MM.1S (cell line): ENCODE measurements at regions not wholly inside any gene's neighbourhood (a gene's known extent, or its start where the extent isn't known, plus 50 kb on each side); places are given as distances from the start of the nearest gene placed in this dataset.

Source experiments
- DNase-seq: peaks from one replicate; pipeline ENCODE4 v3.0.0-alpha.2; 2015
- H2AFZ ChIP-seq: fragments of 300-600 bp; sonication (generic); 2 replicates; pipeline ENCODE4 v1.6.0; 2016; ENCODE audit warnings: antibody characterized with exemption, low read length
- H3F3A ChIP-seq: fragments of 300-600 bp; sonication (generic); 2 replicates; pipeline ENCODE4 v1.6.1; 2016; ENCODE audit warnings: mild to moderate bottlenecking, antibody characterized with exemption, low read length, moderate library complexity, mixed read lengths; ENCODE audit not compliant: insufficient read depth
- H3K27ac ChIP-seq: fragments of 300-600 bp; sonication (generic); 2 replicates; pipeline ENCODE4 v1.5.1; 2016; ENCODE audit warnings: mild to moderate bottlenecking, low read length
- H3K27me3 ChIP-seq: fragments of 300-600 bp; sonication (generic); replicated peaks from 2 replicates; pipeline ENCODE4 v1.6.0; 2016; ENCODE audit warnings: low read length; ENCODE audit not compliant: insufficient read depth
- H3K36me3 ChIP-seq: fragments of 300-600 bp; sonication (generic); replicated peaks from 2 replicates; pipeline ENCODE4 v1.6.1; 2016; ENCODE audit warnings: mild to moderate bottlenecking, low read length, mixed read lengths; ENCODE audit not compliant: insufficient read depth
- H3K4me1 ChIP-seq: fragments of 300-600 bp; sonication (generic); 2 replicates; pipeline ENCODE4 v1.6.1; 2016; ENCODE audit warnings: low read length, mixed read lengths
- H3K4me2 ChIP-seq: fragments of 300-600 bp; sonication (generic); 2 replicates; pipeline ENCODE4 v1.6.0; 2016; ENCODE audit warnings: low read depth, low read length
- H3K4me3 ChIP-seq: fragments of 300-600 bp; sonication (generic); 2 replicates; pipeline ENCODE4 v1.5.1; 2016; ENCODE audit warnings: low read length, mixed read lengths
- H3K79me2 ChIP-seq: fragments of 300-600 bp; sonication (generic); 2 replicates; pipeline ENCODE4 v1.6.1; 2016; ENCODE audit warnings: mixed run types, low read length, mixed read lengths
- H3K9ac ChIP-seq: fragments of 300-600 bp; sonication (generic); 2 replicates; pipeline ENCODE4 v1.6.1; 2016; ENCODE audit warnings: low read length, mixed read lengths
- H3K9me2 ChIP-seq: fragments of 300-600 bp; sonication (generic); replicated peaks from 2 replicates; pipeline ENCODE4 v1.6.1; 2016; ENCODE audit warnings: mild to moderate bottlenecking, low read length, mixed read lengths; ENCODE audit not compliant: insufficient read depth
- H3K9me3 ChIP-seq: fragments of 300-600 bp; sonication (generic); replicated peaks from 2 replicates; pipeline ENCODE4 v1.6.1; 2016; ENCODE audit warnings: mild to moderate bottlenecking, low read length, mixed read lengths; ENCODE audit not compliant: insufficient read depth
- H4K20me1 ChIP-seq: fragments of 300-600 bp; sonication (generic); 2 replicates; pipeline ENCODE4 v1.6.1; 2016; ENCODE audit warnings: mild to moderate bottlenecking, low read length, moderate library complexity, mixed read lengths; ENCODE audit not compliant: insufficient read depth
- EZH2 ChIP-seq: fragments of 300-600 bp; sonication (generic); optimal IDR thresholded peaks from 2 replicates; pipeline ENCODE3; 2017; ENCODE audit warnings: low read depth, mild to moderate bottlenecking, antibody characterized with exemption, low read length, mixed read lengths
- EZH2phosphoT487 ChIP-seq: fragments of 300-600 bp; sonication (generic); IDR thresholded peaks from 2 replicates; pipeline ENCODE4 v1.6.1; 2018; ENCODE audit warnings: antibody characterized with exemption, low read length
- TF ChIP-seq, protein P1 (sequence below): fragments of 300-600 bp; sonication (generic); IDR thresholded peaks from 2 replicates; pipeline ENCODE4 v1.5.1; 2016; ENCODE audit warnings: antibody characterized with exemption, low read length, mixed read lengths

DNA sequence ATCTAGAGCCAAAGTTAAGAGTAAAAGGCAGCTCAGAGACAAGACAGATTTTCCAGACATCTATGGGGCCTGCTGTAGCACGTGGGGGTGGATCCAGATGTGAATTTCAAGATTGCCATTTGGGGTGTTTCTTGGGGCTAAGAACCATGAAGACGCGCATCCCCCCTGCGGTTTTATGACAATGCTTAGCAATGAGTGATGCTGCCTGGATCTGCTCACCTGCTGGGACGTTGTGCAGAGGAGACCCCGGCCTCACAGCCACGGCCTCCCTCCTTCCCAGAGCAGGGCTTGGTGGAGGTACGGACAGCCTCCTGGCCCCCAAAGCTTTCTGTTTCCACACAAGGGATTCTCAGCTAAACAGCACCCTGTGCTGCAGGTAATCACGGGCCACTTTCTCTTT, 151.5 kb upstream of the DYNLRB2 start:
- no peak overlapping the region for H3K4me2 ChIP-seq
- no peaks in the 10 kb centered on the region for H3K27me3 ChIP-seq
- H3K36me3 ChIP-seq: no peaks in the 10 kb centered on the region
- no peak overlapping the region for H3K9ac ChIP-seq
- no peak overlapping the region for H3K4me3 ChIP-seq
- no peak overlapping the region for H2AFZ ChIP-seq
- H4K20me1 ChIP-seq: no peaks in the 10 kb centered on the region
- no peak for TF ChIP-seq EZH2
- no peak for TF ChIP-seq EZH2phosphoT487
- TF ChIP-seq, protein P1, sequence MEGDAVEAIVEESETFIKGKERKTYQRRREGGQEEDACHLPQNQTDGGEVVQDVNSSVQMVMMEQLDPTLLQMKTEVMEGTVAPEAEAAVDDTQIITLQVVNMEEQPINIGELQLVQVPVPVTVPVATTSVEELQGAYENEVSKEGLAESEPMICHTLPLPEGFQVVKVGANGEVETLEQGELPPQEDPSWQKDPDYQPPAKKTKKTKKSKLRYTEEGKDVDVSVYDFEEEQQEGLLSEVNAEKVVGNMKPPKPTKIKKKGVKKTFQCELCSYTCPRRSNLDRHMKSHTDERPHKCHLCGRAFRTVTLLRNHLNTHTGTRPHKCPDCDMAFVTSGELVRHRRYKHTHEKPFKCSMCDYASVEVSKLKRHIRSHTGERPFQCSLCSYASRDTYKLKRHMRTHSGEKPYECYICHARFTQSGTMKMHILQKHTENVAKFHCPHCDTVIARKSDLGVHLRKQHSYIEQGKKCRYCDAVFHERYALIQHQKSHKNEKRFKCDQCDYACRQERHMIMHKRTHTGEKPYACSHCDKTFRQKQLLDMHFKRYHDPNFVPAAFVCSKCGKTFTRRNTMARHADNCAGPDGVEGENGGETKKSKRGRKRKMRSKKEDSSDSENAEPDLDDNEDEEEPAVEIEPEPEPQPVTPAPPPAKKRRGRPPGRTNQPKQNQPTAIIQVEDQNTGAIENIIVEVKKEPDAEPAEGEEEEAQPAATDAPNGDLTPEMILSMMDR: no peak
- no peaks in the 10 kb centered on the region for H3K4me1 ChIP-seq
- no peaks in the 10 kb centered on the region for H3K9me3 ChIP-seq
- no peak overlapping the region for H3K27ac ChIP-seq
- no peaks in the 10 kb centered on the region for H3F3A ChIP-seq
- no peaks in the 10 kb centered on the region for H3K9me2 ChIP-seq
- DNase-seq: no peak
- H3K79me2 ChIP-seq: no peaks in the 10 kb centered on the region

DNA sequence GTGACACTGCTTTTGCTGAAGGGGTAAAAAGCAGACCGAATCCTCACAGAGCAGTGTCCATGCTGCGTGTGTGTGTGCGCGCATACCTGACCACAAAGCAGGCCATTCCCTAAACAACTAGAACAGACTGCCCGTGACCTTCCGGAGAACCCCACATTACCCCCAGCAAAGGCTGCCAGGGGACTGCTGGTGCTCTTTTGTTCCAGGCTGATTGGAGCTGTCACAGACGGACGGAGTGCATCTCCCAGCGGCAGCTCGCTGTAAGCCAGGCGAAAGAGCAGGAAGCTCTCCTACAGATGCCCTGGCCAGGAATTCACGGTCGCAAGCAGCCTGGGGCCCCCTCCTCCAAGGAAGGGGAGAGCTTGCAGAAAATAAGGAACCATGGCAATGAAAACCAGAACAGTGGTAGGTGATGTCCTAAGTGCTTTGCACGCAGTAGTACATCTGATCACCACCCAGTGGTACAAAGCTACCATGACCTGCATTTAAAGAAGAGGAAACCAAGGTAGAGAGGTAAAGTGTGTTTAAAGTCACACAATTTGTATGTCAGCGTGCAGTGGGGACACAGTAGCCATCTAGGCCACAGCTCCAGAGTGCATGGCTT, 153.4 kb upstream of the DYNLRB2 start:
- H2AFZ ChIP-seq: no peak overlapping the region

DNA sequence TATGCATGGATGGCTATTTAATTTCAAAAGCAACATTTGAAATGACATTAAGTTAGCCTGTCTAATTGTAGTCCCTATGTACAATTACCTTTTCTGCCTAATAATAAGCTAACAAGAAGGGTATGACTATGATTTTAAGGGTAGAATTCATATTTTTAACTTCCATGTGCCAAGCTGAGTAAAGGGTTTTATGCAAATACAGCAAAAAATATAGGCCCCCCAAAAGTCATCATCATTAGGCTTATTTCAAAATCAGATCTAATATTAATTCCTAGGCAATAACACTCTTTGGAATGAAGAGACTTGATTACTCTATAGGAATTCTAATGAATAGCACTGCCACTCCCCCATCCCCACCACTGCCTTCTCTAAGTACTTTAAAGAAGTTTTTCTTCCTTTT, 155.9 kb upstream of the DYNLRB2 start:
- Histone ChIP-seq H3K79me2 (no peaks in the 10 kb centered on the region), H3K4me2 (no peak overlapping the region), H3K4me3 (no peak overlapping the region), H3K27me3 (no peaks in the 10 kb centered on the region), H2AFZ (no peak overlapping the region), H3K9me3 (no peaks in the 10 kb centered on the region), H3K27ac (no peak overlapping the region), H3K4me1 (no peaks in the 10 kb centered on the region), H3K9me2 (no peaks in the 10 kb centered on the region), H3K9ac (no peak overlapping the region), H3F3A (no peaks in the 10 kb centered on the region), H4K20me1 (no peaks in the 10 kb centered on the region), H3K36me3 (no peaks in the 10 kb centered on the region)
- no peak for DNase-seq
- no peak for TF ChIP-seq EZH2
- TF ChIP-seq, protein P1: no peak
- no peak for TF ChIP-seq EZH2phosphoT487

More for the DNA sequence above, 153.4 kb upstream of the DYNLRB2 start:
- Histone ChIP-seq H3F3A (no peaks in the 10 kb centered on the region), H3K4me2 (no peak overlapping the region), H3K4me3 (no peak overlapping the region), H3K9me2 (no peaks in the 10 kb centered on the region), H3K9ac (no peak overlapping the region), H3K27me3 (no peaks in the 10 kb centered on the region), H3K27ac (no peak overlapping the region), H3K79me2 (no peaks in the 10 kb centered on the region), H3K9me3 (no peaks in the 10 kb centered on the region), H3K36me3 (no peaks in the 10 kb centered on the region), H4K20me1 (no peaks in the 10 kb centered on the region), H3K4me1 (no peaks in the 10 kb centered on the region)
- no peak for DNase-seq
- TF ChIP-seq EZH2 (no peak), EZH2phosphoT487 (no peak)
- TF ChIP-seq, protein P1: no peak
